Right lobe of liver (tissue), 4 donors: ENCODE measurements at regions not wholly inside any gene's neighbourhood (a gene's known extent, or its start where the extent isn't known, plus 50 kb on each side); places are given as distances from the start of the nearest gene placed in this dataset.

Experiments
- CTCF ChIP-seq, 4 donors: fragments of 200-600 bp in 3 of 4; fragments of 450-650 bp in 1 of 4; IDR thresholded peaks; one replicate each; pipeline versions ENCODE4 v1.5.1 to v1.8.0; 2016 to 2022; ENCODE audit warnings: antibody characterized with exemption in 4 of 4, mild to moderate bottlenecking in 2 of 4
- POLR2A ChIP-seq: fragments of 450-650 bp; IDR thresholded peaks from one replicate; pipeline ENCODE4 v1.6.1; 2017; ENCODE audit warnings: antibody characterized with exemption, mild to moderate bottlenecking
- donor health status: DM: no; HTN: no; CAD: no.
- donor health status: DM: no; HTN: no; CAD: no.
- donor health status: DM: no; HTN: yes; CAD: no.

GRCh38 chr16:86710602-86710950 is 132.2 kb downstream of the FOXL1 start:
- TF ChIP-seq CTCF (IDR thresholded peaks at IDR 0.05) (no peak), POLR2A (no peak)
